ENCODE measurements at regions not wholly inside any gene's neighbourhood (a gene's known extent, or its start where the extent isn't known, plus 50 kb on each side); places are given as distances from the start of the nearest gene placed in this dataset.

DNA sequence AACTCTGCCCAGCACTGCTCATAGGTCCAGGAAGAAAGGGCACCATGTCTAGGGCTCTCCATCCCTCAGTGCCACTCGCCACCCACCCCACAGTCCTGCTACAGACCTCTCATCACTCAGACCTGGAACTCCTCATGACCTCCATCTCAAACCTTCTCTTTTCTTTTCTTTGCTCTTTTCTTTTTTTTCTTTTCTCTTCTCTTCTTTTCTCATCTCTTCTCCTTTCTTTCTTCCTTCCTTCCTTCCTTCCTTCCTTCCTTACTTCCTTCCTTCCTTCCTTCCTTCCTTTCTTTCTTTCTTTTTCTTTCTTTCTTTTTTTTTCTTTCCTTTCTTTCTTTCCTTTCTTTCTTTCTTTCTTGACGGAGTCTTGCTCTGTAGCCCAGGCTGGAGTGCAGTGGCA lies 122.2 kb downstream of the KLF6 start:
- intact Hi-C loops (cut with DNase I), result no loop called here
- no peak overlapping the region for H3K27ac ChIP-seq

DNA sequence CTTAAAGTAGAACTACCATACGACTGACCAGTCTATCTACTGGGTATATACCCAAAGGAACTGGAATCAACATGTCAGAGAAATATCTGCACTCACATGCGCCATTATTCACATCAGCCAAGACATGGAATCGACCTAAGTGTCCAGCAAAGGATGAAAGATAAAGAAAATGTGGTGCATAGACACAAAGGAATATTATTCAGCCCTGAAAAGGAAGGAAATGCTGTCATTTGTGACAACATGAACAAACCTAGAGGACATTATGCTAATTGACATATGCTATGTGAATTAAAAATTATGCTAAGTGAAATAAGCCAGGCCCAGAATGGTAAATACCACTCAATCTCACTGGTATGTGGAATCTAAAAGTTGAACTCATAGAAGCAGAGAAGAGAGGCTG lies 123.7 kb downstream of the KLF6 start:
- Histone ChIP-seq H3K4me3 (no peak overlapping the region), H3K36me3 (no peaks in the 10 kb centered on the region), H3K9me3 (no peaks in the 10 kb centered on the region), H3K27ac (no peak overlapping the region), H3K27me3 (no peaks in the 10 kb centered on the region), H3K4me1 (no peaks in the 10 kb centered on the region)
- TF ChIP-seq POLR2AphosphoS5 (IDR thresholded peaks at IDR 0.05; ENCODE audit: insufficient read depth in 1 of 2, low read depth in 1 of 2), result no peak
- no peak for TF ChIP-seq POLR2A (IDR thresholded peaks at IDR 0.05)
- TF ChIP-seq, protein P1, sequence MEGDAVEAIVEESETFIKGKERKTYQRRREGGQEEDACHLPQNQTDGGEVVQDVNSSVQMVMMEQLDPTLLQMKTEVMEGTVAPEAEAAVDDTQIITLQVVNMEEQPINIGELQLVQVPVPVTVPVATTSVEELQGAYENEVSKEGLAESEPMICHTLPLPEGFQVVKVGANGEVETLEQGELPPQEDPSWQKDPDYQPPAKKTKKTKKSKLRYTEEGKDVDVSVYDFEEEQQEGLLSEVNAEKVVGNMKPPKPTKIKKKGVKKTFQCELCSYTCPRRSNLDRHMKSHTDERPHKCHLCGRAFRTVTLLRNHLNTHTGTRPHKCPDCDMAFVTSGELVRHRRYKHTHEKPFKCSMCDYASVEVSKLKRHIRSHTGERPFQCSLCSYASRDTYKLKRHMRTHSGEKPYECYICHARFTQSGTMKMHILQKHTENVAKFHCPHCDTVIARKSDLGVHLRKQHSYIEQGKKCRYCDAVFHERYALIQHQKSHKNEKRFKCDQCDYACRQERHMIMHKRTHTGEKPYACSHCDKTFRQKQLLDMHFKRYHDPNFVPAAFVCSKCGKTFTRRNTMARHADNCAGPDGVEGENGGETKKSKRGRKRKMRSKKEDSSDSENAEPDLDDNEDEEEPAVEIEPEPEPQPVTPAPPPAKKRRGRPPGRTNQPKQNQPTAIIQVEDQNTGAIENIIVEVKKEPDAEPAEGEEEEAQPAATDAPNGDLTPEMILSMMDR (IDR thresholded peaks at IDR 0.05), result no peak
- no peak for DNase-seq (ENCODE audit: extremely low spot score in 2 of 2)
- intact Hi-C loops (cut with DNase I), result no loop called here

More for the DNA sequence above, 122.2 kb downstream of the KLF6 start:
- no peaks in the 10 kb centered on the region for H3K9me3 ChIP-seq
- no peaks in the 10 kb centered on the region for H3K36me3 ChIP-seq
- H3K27me3 ChIP-seq, result no peaks in the 10 kb centered on the region
- TF ChIP-seq POLR2A (IDR thresholded peaks at IDR 0.05) (no peak), POLR2AphosphoS5 (IDR thresholded peaks at IDR 0.05; ENCODE audit: insufficient read depth in 1 of 2, low read depth in 1 of 2) (no peak)
- TF ChIP-seq, protein P1 (IDR thresholded peaks at IDR 0.05), result no peak
- H3K4me1 ChIP-seq, result peaks cover under 1% of the 10 kb centered on the region
- no peak overlapping the region for H3K4me3 ChIP-seq
- no peak for DNase-seq (ENCODE audit: extremely low spot score in 2 of 2)

DNA sequence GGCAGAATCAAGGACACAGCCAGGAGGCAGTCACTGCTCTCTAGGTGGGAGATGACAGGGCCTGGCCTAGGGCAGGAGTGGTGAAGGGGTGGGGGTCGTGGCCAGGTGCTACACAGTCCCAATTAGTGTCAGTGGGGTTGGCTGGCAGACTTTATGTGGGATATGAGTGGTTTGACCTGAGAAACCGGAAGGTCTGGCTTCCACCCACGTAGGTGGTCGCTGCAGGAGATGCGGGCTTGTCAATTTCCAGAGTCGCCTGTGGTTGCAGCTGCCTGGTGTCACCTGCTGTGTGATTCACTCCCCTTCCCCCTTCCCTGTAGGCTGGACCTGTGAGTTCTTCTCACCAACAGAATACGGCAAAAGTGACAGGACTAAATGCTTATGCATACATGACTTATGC lies 124.3 kb downstream of the KLF6 start:
- H3K4me1 ChIP-seq, result no peaks in the 10 kb centered on the region

DNA sequence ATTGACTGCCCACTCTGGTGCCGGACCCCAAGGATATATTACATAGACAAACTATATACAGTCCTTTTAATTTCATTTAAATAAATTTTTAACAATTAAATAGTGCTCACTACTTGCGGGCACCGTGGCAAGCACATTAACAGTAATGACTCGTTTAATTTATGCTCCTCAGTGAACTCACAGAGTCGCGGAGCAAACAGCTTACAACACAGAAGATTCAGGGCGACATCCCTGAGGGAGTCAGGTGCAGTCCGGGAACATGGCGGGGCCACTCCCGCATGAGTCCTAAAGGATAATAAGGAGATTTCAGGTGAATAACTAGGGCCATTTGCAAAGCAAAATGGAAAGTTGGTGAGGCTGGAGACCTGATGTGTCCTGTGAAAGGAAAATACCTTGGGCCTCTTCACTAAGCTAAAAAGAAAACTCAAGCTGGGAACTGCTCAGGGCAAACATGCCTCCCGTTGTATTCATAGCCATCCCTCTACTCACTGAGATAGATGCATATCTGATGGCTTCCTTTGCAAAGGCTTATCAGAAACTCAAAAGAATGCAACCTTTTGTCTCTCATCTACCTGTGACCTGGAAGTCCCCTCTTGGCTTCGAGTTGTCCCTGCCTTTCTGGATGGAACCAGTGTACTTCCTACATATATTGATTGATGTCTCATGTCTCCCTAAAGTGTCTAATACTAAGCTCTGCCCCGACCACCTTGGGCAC lies 125.6 kb downstream of the KLF6 start:
- no peaks in the 10 kb centered on the region for H3K9me3 ChIP-seq
- H3K4me1 ChIP-seq, result no peaks in the 10 kb centered on the region
- H3K4me3 ChIP-seq, result no peak overlapping the region
- no peak overlapping the region for H3K27ac ChIP-seq
- intact Hi-C loops (cut with DNase I), result no loop called here
- H3K27me3 ChIP-seq, result no peaks in the 10 kb centered on the region
- no peak for TF ChIP-seq POLR2AphosphoS5 (IDR thresholded peaks at IDR 0.05; ENCODE audit: insufficient read depth in 1 of 2, low read depth in 1 of 2)
- TF ChIP-seq, protein P1 (IDR thresholded peaks at IDR 0.05), result no peak
- no peak for TF ChIP-seq POLR2A (IDR thresholded peaks at IDR 0.05)
- no peak for DNase-seq (ENCODE audit: extremely low spot score in 2 of 2)
- no peaks in the 10 kb centered on the region for H3K36me3 ChIP-seq

More for the DNA sequence above, 124.3 kb downstream of the KLF6 start:
- Histone ChIP-seq H3K27me3 (no peaks in the 10 kb centered on the region), H3K9me3 (no peaks in the 10 kb centered on the region), H3K36me3 (no peaks in the 10 kb centered on the region), H3K4me3 (no peak overlapping the region), H3K27ac (no peak overlapping the region)
- no peak for DNase-seq (ENCODE audit: extremely low spot score in 2 of 2)
- no peak for TF ChIP-seq POLR2AphosphoS5 (IDR thresholded peaks at IDR 0.05; ENCODE audit: insufficient read depth in 1 of 2, low read depth in 1 of 2)
- no peak for TF ChIP-seq POLR2A (IDR thresholded peaks at IDR 0.05)
- intact Hi-C loops (cut with DNase I), result no loop called here

DNA sequence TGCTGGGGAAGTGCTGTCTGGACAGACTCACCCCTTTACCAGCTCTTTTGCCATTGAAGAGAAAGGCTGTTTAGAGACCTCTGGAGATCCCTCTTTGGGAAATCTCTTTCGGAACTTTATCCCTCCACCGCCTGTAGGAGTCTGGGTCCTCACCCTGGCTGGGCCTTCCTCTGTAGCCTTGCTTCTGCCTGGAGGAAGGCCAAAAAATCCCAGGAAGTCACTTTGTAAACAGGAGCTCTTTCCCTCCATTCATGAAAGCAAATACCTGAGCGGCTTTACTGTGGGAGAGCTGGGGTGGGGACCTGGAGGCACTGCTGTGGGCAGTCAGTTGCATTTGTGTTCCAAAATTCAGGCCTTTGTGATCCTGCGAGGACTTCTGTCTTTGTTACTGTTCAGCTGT lies 126.2 kb downstream of the KLF6 start:
- Histone ChIP-seq H3K36me3 (no peaks in the 10 kb centered on the region), H3K27ac (no peak overlapping the region), H3K27me3 (no peaks in the 10 kb centered on the region), H3K9me3 (no peaks in the 10 kb centered on the region), H3K4me1 (no peaks in the 10 kb centered on the region), H3K4me3 (no peak overlapping the region)
- TF ChIP-seq, protein P1 (IDR thresholded peaks at IDR 0.05), result no peak
- TF ChIP-seq POLR2AphosphoS5 (IDR thresholded peaks at IDR 0.05; ENCODE audit: insufficient read depth in 1 of 2, low read depth in 1 of 2) (no peak), POLR2A (IDR thresholded peaks at IDR 0.05) (no peak)
- no peak for DNase-seq (ENCODE audit: extremely low spot score in 2 of 2)
- intact Hi-C loops (cut with DNase I), result no loop called here

Measured in vagina (tissue), 2 donors.